OCI-LY7 (cell line): ENCODE measurements at regions not wholly inside any gene's neighbourhood (a gene's known extent, or its start where the extent isn't known, plus 50 kb on each side); places are given as distances from the start of the nearest gene placed in this dataset.

ENCODE experiments used
- BruUV-seq: library from RNA; stranded (reverse); fragments of 400-500 nt; replicated peaks from 2 replicates; lab custom pipeline; 2021; lab: Mats Ljungman, UMichigan
- CTCF ChIA-PET: fragments of 300-600 bp; sonication (Branson Sonifier 250); formaldehyde crosslinking; loops from one replicate; lab custom pipeline; 2022; ENCODE audit warnings: antibody characterized with exemption; ENCODE audit not compliant: unreplicated experiment; lab: Charles Lee
- POLR2A ChIA-PET: fragments of 300-600 bp; sonication (Branson Sonifier 250); formaldehyde crosslinking; loops from one replicate; lab custom pipeline; 2022; ENCODE audit warnings: antibody characterized with exemption; lab: Charles Lee
- DNase-seq: peaks from one replicate; pipeline ENCODE4 v3.0.0-alpha.2; 2015; ENCODE audit warnings: low spot score
- H2AFZ ChIP-seq: fragments of 200-600 bp; sonication (generic), shearing (Covaris generic); 2 replicates; pipeline ENCODE4 v1.6.1; 2014; ENCODE audit warnings: mild to moderate bottlenecking, antibody characterized with exemption, low read length, moderate library complexity
- H3K27ac ChIP-seq: fragments of 200-600 bp; sonication (generic); 2 replicates; pipeline ENCODE4 v1.5.1; 2014; ENCODE audit warnings: mixed run types, low read depth, mild to moderate bottlenecking, moderate library complexity, low read length, inconsistent platforms; ENCODE audit not compliant: poor library complexity, severe bottlenecking
- H3K36me3 ChIP-seq: fragments of 200-600 bp; sonication (generic); 2 replicates; pipeline ENCODE4 v1.6.1; 2014; ENCODE audit warnings: mild to moderate bottlenecking, antibody characterized with exemption, low read length, moderate library complexity, mixed read lengths; ENCODE audit not compliant: insufficient read depth
- H3K4me1 ChIP-seq: fragments of 200-600 bp; sonication (generic); 2 replicates; pipeline ENCODE4 v1.5.1; 2014; ENCODE audit warnings: mild to moderate bottlenecking, low read length; ENCODE audit not compliant: insufficient read depth, poor library complexity, severe bottlenecking
- H3K4me2 ChIP-seq: fragments of 200-600 bp; sonication (generic); 2 replicates; pipeline ENCODE4 v1.6.1; 2014; ENCODE audit warnings: mild to moderate bottlenecking, low read length
- H3K4me3 ChIP-seq: fragments of 200-600 bp; sonication (generic); 2 replicates; pipeline ENCODE4 v1.5.1; 2014; ENCODE audit warnings: mild to moderate bottlenecking, low read depth, low read length; ENCODE audit not compliant: poor library complexity, severe bottlenecking
- H3K79me2 ChIP-seq: fragments of 200-600 bp; sonication (generic); 2 replicates; pipeline ENCODE4 v1.6.1; 2016; ENCODE audit warnings: low read depth, mild to moderate bottlenecking, low read length, moderate library complexity, mixed read lengths; ENCODE audit not compliant: insufficient read depth
- H3K9me2 ChIP-seq: fragments of 200-600 bp; sonication (generic); 2 replicates; pipeline ENCODE4 v1.6.1; 2016; ENCODE audit warnings: mild to moderate bottlenecking, low read length, mixed read lengths; ENCODE audit not compliant: insufficient read depth
- H3K9me3 ChIP-seq: fragments of 200-600 bp; sonication (generic); 2 replicates; pipeline ENCODE4 v1.6.1; 2014; ENCODE audit warnings: mild to moderate bottlenecking, mixed run types, low read length, mixed read lengths
- H4K20me1 ChIP-seq: fragments of 200-600 bp; sonication (generic); 2 replicates; pipeline ENCODE4 v1.6.1; 2014; ENCODE audit warnings: mild to moderate bottlenecking, antibody characterized with exemption, low read length, moderate library complexity, mixed read lengths; ENCODE audit not compliant: insufficient read depth
- CTCF ChIP-seq: fragments of 200-600 bp; sonication (generic); conservative IDR thresholded peaks from 2 replicates; pipeline ENCODE4 v1.5.1; 2014; ENCODE audit warnings: mild to moderate bottlenecking, antibody characterized with exemption, low read length, moderate library complexity, mixed read lengths
- EZH2phosphoT487 ChIP-seq: fragments of 200-600 bp; sonication (generic); IDR thresholded peaks from 2 replicates; pipeline ENCODE4 v1.6.1; 2018; ENCODE audit warnings: low read depth, borderline replicate concordance, mild to moderate bottlenecking, mixed run types, antibody characterized with exemption, low read length, moderate library complexity, mixed read lengths
- intact Hi-C: fragments of 100-400 bp; cut with micrococcal nuclease; formaldehyde crosslinking; loops from one replicate; pipeline ENCODE4 v1.10.0; 2022; ENCODE audit not compliant: unreplicated experiment

- ChIA-PET POLR2A (interaction anchor here (0.6 to 0.9 kb wide), 2 partner anchors 16 to 587 kb away, joined by 4 to 9 read pairs; no protein-coding TSS in a partner anchor), CTCF (no interaction called here)
- intact Hi-C loops = no loop called here
- Histone ChIP-seq H3K4me2 (no peak overlapping the region), H3K36me3 (no peaks in the 10 kb centered on the region), H3K9me2 (no peaks in the 10 kb centered on the region), H3K4me3 (no peak overlapping the region), H3K9me3 (0 out of 2 replicates have a peak, but pooled peaks cover 12% of the 10 kb centered on the region), H3K4me1 (no peaks in the 10 kb centered on the region), H4K20me1 (no peaks in the 10 kb centered on the region), H2AFZ (no peak overlapping the region), H3K27ac (no peak overlapping the region), H3K79me2 (no peaks in the 10 kb centered on the region)
- BruUV-seq = no TSS peak
- DNase-seq = no peak
- TF ChIP-seq CTCF = no peak
- TF ChIP-seq EZH2phosphoT487 = no peak
Observed at GRCh38 chr12:31822761-31823160, 93.9 kb upstream of the AMN1 start.

- no peak for DNase-seq
- H3K4me1 ChIP-seq = no peaks in the 10 kb centered on the region
- POLR2A ChIA-PET = no interaction called here
- no peak overlapping the region for H3K4me2 ChIP-seq
- TF ChIP-seq EZH2phosphoT487 = no peak
- no peak for TF ChIP-seq CTCF
- intact Hi-C loops = no loop called here
- H3K4me3 ChIP-seq = no peak overlapping the region
- CTCF ChIA-PET = no interaction called here
- no peaks in the 10 kb centered on the region for H3K9me2 ChIP-seq
- H3K27ac ChIP-seq = no peak overlapping the region
- no peaks in the 10 kb centered on the region for H3K79me2 ChIP-seq
- no peak overlapping the region for H2AFZ ChIP-seq
- H3K36me3 ChIP-seq = no peaks in the 10 kb centered on the region
- BruUV-seq = no TSS peak
- H4K20me1 ChIP-seq = no peaks in the 10 kb centered on the region
- H3K9me3 ChIP-seq = 0 out of 2 replicates have a peak, but pooled peaks cover 12% of the 10 kb centered on the region
Observed at GRCh38 chr12:31821484-31821883, 92.7 kb upstream of the AMN1 start.

GRCh38 chr12:31820832-31821231 is 92.0 kb upstream of the AMN1 start:
- Histone ChIP-seq H3K4me1 (no peaks in the 10 kb centered on the region), H3K27ac (no peak overlapping the region), H3K9me2 (no peaks in the 10 kb centered on the region), H3K9me3 (0 out of 2 replicates have a peak, but pooled peaks cover 11% of the 10 kb centered on the region), H4K20me1 (no peaks in the 10 kb centered on the region), H3K36me3 (no peaks in the 10 kb centered on the region), H2AFZ (no peak overlapping the region), H3K4me2 (no peak overlapping the region), H3K79me2 (no peaks in the 10 kb centered on the region), H3K4me3 (no peak overlapping the region)
- ChIA-PET CTCF (no interaction called here), POLR2A (no interaction called here)
- no peak for DNase-seq
- TF ChIP-seq CTCF (no peak), EZH2phosphoT487 (no peak)
- intact Hi-C loops = no loop called here
- BruUV-seq = no TSS peak
